Stimulated activated effector memory CD8-positive, alpha-beta T cell treated with anti-CD3 and anti-CD28 coated beads, Interleukin-12 subunit alpha, Interleukin-12 subunit beta, amount 100 ng/mL, for 72 hours (primary cell): ENCODE measurements at regions not wholly inside any gene's neighbourhood (a gene's known extent, or its start where the extent isn't known, plus 50 kb on each side); places are given as distances from the start of the nearest gene placed in this dataset.

ENCODE experiments used
- ATAC-seq: fragments of 150-1000 bp; cut with Tn5 transposase; 2 replicates; pipeline ENCODE4 v1.10.0; 2021
- DNase-seq, 2 donors: peaks; one replicate each; pipeline ENCODE4 v3.0.0; 2021 to 2022; ENCODE audit warnings: low spot score in 2 of 2
- H3K27ac Mint-ChIP-seq: one replicate; pipeline ENCODE4 v1.8.0; 2022; ENCODE audit warnings: mild to moderate bottlenecking, mixed read lengths
- H3K36me3 Mint-ChIP-seq: one replicate; pipeline ENCODE4 v1.8.0; 2022; ENCODE audit warnings: mild to moderate bottlenecking, mixed read lengths
- H3K4me1 Mint-ChIP-seq: one replicate; pipeline ENCODE4 v1.8.0; 2022; ENCODE audit warnings: mixed read lengths
- H3K4me3 Mint-ChIP-seq: one replicate; pipeline ENCODE4 v1.8.0; 2022; ENCODE audit warnings: mild to moderate bottlenecking, mixed read lengths
- H3K9me3 Mint-ChIP-seq: one replicate; pipeline ENCODE4 v1.8.0; 2022; ENCODE audit warnings: mixed read lengths

GRCh38 chr5:125756456-125756855 is 666.8 kb upstream of the GRAMD2B start:
- H3K27ac Mint-ChIP-seq: no peak overlapping the region
- ATAC-seq: no peak
- no peak for DNase-seq

GRCh38 chr5:125766706-125767105 is 656.5 kb upstream of the GRAMD2B start:
- no peak for DNase-seq
- Mint-ChIP-seq H3K4me1 (no peaks in the 10 kb centered on the region), H3K9me3 (peaks cover 16% of the 10 kb centered on the region), H3K27ac (no peak overlapping the region), H3K36me3 (no peaks in the 10 kb centered on the region), H3K4me3 (no peak overlapping the region)
- no peak for ATAC-seq

More at GRCh38 chr5:125756456-125756855, 666.8 kb upstream of the GRAMD2B start:
- no peaks in the 10 kb centered on the region for H3K4me1 Mint-ChIP-seq
- peaks cover 9% of the 10 kb centered on the region for H3K9me3 Mint-ChIP-seq
- no peak overlapping the region for H3K4me3 Mint-ChIP-seq
- no peaks in the 10 kb centered on the region for H3K36me3 Mint-ChIP-seq

GRCh38 chr5:125775896-125776295 is 647.3 kb upstream of the GRAMD2B start:
- Mint-ChIP-seq H3K9me3 (no peaks in the 10 kb centered on the region), H3K4me3 (no peak overlapping the region), H3K27ac (no peak overlapping the region), H3K4me1 (no peaks in the 10 kb centered on the region), H3K36me3 (no peaks in the 10 kb centered on the region)
- ATAC-seq (no peak), DNase-seq (no peak)

DNA sequence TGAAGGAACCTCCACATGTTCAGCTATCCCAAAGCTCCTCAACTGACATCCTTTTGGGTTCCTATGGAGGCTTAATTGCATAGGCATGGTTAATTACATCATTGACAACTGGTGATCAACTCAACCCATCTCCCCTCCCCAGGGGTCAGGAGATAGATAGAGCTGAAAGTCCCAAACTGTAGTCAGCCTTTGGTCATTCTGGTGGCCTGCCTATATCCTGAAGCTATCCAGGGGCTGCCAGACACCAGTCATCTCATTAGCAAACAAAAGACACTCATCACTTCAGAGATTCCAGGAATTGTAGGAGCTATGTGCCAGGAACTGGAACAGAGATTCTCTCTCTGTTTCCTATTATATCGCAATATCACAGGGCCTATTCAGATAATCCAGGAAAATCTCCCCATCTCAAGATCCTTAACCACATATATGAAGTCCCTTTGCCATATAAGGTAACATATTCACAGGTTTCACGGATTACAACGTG is 646.5 kb upstream of the GRAMD2B start:
- H3K27ac Mint-ChIP-seq: no peak overlapping the region
- H3K4me3 Mint-ChIP-seq: no peak overlapping the region
- H3K4me1 Mint-ChIP-seq: no peaks in the 10 kb centered on the region
- H3K9me3 Mint-ChIP-seq: no peaks in the 10 kb centered on the region
- DNase-seq: no peak
- no peaks in the 10 kb centered on the region for H3K36me3 Mint-ChIP-seq
- no peak for ATAC-seq

DNA sequence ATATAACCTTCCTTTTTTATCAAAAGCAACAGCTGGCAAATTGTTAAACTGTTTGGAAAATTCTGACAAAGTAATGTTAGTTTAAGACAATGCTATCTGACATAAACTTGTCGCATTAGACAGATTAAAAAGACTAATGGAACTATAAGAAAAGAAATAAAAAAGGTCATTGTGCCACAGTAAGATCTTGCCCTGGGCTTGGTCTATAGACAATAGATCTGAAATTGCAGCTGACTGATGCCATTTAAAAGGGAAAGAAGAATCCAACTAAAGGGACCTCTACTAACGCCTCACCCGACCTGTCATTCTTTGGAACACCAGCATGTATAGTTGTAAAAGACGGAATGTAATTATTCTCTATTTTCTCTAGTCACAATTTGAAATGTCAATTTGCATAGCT is 644.4 kb upstream of the GRAMD2B start:
- H3K27ac Mint-ChIP-seq: no peak overlapping the region
- H3K4me3 Mint-ChIP-seq: no peak overlapping the region
- no peaks in the 10 kb centered on the region for H3K36me3 Mint-ChIP-seq
- no peak for ATAC-seq
- H3K9me3 Mint-ChIP-seq: no peaks in the 10 kb centered on the region
- no peak for DNase-seq
- H3K4me1 Mint-ChIP-seq: no peaks in the 10 kb centered on the region

DNA sequence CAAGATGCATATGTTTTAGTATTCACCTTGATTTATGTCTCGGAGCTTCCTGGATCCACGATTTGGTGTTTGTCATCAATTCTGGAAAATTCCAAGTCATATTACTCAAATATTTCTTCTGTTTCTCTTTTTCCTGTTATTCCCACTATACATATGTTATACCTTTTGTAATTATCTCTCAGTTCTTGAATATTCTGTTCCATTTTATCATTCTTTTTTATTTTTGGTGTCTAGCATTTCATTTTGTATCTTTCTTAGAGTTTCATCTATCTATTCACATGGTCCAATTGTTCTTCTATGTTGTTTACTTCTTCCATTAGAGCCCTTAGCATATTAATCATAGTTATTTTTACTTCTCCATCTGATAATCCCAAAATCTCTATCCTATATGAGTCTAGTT is 637.8 kb upstream of the GRAMD2B start:
- H3K9me3 Mint-ChIP-seq: peaks cover 4% of the 10 kb centered on the region
- H3K4me3 Mint-ChIP-seq: no peak overlapping the region
- no peaks in the 10 kb centered on the region for H3K4me1 Mint-ChIP-seq
- no peak overlapping the region for H3K27ac Mint-ChIP-seq
- H3K36me3 Mint-ChIP-seq: no peaks in the 10 kb centered on the region
- no peak for ATAC-seq
- no peak for DNase-seq

DNA sequence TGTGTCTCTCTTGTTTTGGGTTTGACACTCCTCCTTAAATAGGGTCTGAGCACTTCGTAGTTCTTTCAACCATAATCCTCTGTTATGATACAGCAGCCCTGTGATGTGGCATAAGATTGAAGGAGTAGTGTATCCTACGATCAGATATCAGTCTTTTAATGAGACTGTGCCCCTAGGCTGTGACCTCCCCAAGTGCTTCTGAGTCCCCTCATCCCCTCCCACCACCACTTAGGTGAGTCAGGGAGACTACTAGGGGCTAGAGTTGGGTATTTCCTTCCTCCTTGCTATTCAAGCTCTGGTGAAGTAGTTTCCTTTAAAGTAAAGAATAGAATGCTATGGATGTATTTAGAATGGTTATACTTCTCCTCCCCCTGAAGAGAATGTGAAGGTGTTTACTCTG is 637.2 kb upstream of the GRAMD2B start:
- H3K36me3 Mint-ChIP-seq: no peaks in the 10 kb centered on the region
- peaks cover 4% of the 10 kb centered on the region for H3K9me3 Mint-ChIP-seq
- H3K4me1 Mint-ChIP-seq: no peaks in the 10 kb centered on the region
- no peak for ATAC-seq
- H3K27ac Mint-ChIP-seq: no peak overlapping the region
- no peak overlapping the region for H3K4me3 Mint-ChIP-seq
- DNase-seq: no peak

GRCh38 chr5:125793470-125793869 is 629.7 kb upstream of the GRAMD2B start:
- ATAC-seq (no peak), DNase-seq (no peak)
- Mint-ChIP-seq H3K36me3 (no peaks in the 10 kb centered on the region), H3K27ac (no peak overlapping the region), H3K4me1 (no peaks in the 10 kb centered on the region), H3K4me3 (no peak overlapping the region), H3K9me3 (peaks cover 10% of the 10 kb centered on the region)

GRCh38 chr5:125794922-125795321 is 628.3 kb upstream of the GRAMD2B start:
- DNase-seq (no peak), ATAC-seq (no peak)
- no peak overlapping the region for H3K27ac Mint-ChIP-seq
- H3K36me3 Mint-ChIP-seq: no peaks in the 10 kb centered on the region
- peaks cover 20% of the 10 kb centered on the region for H3K9me3 Mint-ChIP-seq
- no peak overlapping the region for H3K4me3 Mint-ChIP-seq
- H3K4me1 Mint-ChIP-seq: no peaks in the 10 kb centered on the region

DNA sequence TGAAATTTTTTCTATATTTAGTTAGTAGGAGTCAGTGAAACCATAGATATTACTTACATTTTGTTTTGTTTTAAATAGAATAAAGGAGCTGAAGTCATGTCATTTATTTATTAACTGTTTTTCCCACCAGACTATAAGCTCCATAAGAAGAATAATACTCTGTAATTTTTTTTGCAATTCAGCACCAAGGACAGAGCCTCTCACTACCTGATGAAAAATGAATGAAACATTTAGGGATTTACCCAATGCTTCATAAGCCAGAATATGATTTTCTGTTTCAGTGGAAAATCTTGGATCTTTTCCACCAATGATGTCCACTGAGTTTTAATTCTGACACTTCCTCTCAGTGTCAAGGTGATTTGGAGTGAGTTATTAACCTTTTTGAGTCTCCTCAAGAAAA is 624.9 kb upstream of the GRAMD2B start:
- no peaks in the 10 kb centered on the region for H3K36me3 Mint-ChIP-seq
- H3K27ac Mint-ChIP-seq: no peak overlapping the region
- peaks cover 19% of the 10 kb centered on the region for H3K9me3 Mint-ChIP-seq
- DNase-seq (no peak), ATAC-seq (no peak)
- no peaks in the 10 kb centered on the region for H3K4me1 Mint-ChIP-seq
- H3K4me3 Mint-ChIP-seq: no peak overlapping the region

DNA sequence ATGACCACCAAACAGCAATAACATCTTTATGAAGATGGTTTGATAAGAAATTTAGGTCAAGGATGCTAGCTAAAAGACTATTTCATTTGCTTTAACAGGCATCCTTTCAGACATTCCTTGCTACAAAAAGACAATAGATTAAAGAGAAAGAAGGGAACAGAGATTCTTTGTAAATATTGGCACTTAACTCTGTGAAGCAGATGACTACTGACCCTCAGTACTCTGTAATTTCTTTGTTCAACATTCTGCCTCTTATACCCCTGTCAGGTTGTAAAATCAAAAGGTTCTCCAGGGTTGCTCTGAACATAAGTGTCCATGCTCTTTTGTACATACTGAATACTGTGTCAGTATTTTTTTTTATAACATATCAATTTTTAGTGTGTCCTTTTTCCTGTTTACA is 610.6 kb upstream of the GRAMD2B start:
- no peak for ATAC-seq
- Mint-ChIP-seq H3K4me1 (no peaks in the 10 kb centered on the region), H3K36me3 (no peaks in the 10 kb centered on the region), H3K9me3 (peaks cover 2% of the 10 kb centered on the region), H3K27ac (no peak overlapping the region), H3K4me3 (no peak overlapping the region)
- DNase-seq: no peak

GRCh38 chr5:125813221-125813974 is 609.8 kb upstream of the GRAMD2B start:
- H3K4me3 Mint-ChIP-seq: no peak overlapping the region
- no peak overlapping the region for H3K27ac Mint-ChIP-seq
- ATAC-seq (no peak), DNase-seq (no peak)
- H3K36me3 Mint-ChIP-seq: no peaks in the 10 kb centered on the region
- H3K4me1 Mint-ChIP-seq: no peaks in the 10 kb centered on the region
- H3K9me3 Mint-ChIP-seq: peaks cover 2% of the 10 kb centered on the region

DNA sequence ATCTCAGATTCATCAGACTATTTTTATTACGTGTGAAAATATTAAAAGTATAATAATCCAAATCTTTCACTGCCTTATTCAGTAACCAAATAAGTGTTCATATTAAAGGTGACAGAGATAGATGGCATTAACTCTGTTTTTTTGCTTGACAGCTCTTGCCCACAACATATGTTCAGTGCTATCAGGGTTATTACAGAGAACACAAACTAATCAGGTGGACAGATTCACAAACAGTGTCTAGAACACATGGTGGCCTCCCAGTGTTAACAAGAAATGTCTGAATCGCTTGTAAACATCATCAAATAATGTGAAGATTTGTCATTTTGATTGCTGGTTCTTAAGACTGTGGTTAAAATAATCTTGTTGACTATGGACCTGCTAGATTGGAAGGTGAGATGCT is 609.1 kb upstream of the GRAMD2B start:
- no peaks in the 10 kb centered on the region for H3K4me1 Mint-ChIP-seq
- no peak overlapping the region for H3K27ac Mint-ChIP-seq
- peaks cover 2% of the 10 kb centered on the region for H3K9me3 Mint-ChIP-seq
- ATAC-seq (no peak), DNase-seq (no peak)
- H3K36me3 Mint-ChIP-seq: no peaks in the 10 kb centered on the region
- H3K4me3 Mint-ChIP-seq: no peak overlapping the region

DNA sequence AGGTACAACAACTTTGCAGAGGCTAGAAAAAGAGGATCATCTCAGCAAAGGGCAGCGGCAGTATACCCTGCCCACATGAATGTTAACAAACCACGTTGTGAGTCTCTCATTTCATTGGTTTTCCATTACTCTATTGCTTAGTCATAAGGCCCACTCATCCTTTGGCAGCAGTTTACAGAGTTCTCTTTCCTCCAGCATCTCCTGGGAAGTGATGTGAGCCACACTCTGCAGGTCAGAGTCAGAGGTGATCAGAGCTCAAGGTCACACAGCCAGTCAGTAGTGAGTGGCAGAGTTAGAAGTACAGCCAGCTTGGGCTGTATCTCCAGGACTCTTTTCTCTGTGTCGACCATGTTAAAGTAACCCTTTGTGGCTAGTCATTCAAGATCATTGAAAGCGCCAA is 599.6 kb upstream of the GRAMD2B start:
- ATAC-seq (no peak), DNase-seq (no peak)
- Mint-ChIP-seq H3K9me3 (peaks cover 15% of the 10 kb centered on the region), H3K36me3 (no peaks in the 10 kb centered on the region), H3K27ac (no peak overlapping the region), H3K4me3 (no peak overlapping the region), H3K4me1 (no peaks in the 10 kb centered on the region)

GRCh38 chr5:125826214-125826613 is 597.0 kb upstream of the GRAMD2B start:
- peaks cover 17% of the 10 kb centered on the region for H3K9me3 Mint-ChIP-seq
- no peaks in the 10 kb centered on the region for H3K4me1 Mint-ChIP-seq
- DNase-seq (no peak), ATAC-seq (no peak)
- H3K36me3 Mint-ChIP-seq: no peaks in the 10 kb centered on the region
- no peak overlapping the region for H3K27ac Mint-ChIP-seq
- no peak overlapping the region for H3K4me3 Mint-ChIP-seq

DNA sequence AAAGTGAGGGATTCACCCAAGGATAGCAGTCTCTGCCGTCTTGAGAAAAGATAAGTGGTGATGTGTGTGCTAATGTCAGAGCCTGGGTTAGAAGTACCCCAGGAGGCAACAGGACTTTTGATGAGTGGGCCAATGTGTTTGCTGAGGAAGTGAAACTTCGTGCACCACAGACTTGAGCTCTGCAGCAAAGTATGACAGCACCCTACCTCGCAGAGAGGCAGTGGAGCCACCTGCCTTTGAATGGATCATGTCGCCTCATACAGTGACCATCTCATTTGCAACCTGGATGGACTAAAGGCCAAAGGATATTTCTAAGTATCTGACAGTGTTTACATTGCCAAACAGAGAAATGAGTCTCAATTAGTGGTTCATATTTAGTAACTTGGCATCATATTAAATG is 593.9 kb upstream of the GRAMD2B start:
- H3K4me3 Mint-ChIP-seq: no peak overlapping the region
- no peaks in the 10 kb centered on the region for H3K4me1 Mint-ChIP-seq
- DNase-seq (no peak), ATAC-seq (no peak)
- H3K9me3 Mint-ChIP-seq: peaks cover 16% of the 10 kb centered on the region
- H3K27ac Mint-ChIP-seq: no peak overlapping the region
- no peaks in the 10 kb centered on the region for H3K36me3 Mint-ChIP-seq
